Tibial nerve (tissue), 4 donors: ENCODE measurements at regions not wholly inside any gene's neighbourhood (a gene's known extent, or its start where the extent isn't known, plus 50 kb on each side); places are given as distances from the start of the nearest gene placed in this dataset.

Source experiments
- DNase-seq, 2 donors: peaks; one replicate each; pipeline ENCODE4 v3.0.0-alpha.2; 2019; ENCODE audit warnings: low spot score in 2 of 2
- H3K27ac ChIP-seq, 4 donors: fragments of 200-600 bp; sonication (generic) in 3 of 4; one replicate each; pipeline ENCODE4 v1.5.1; 2017 to 2019; ENCODE audit warnings: mild to moderate bottlenecking in 1 of 4
- H3K27me3 ChIP-seq, 2 donors: fragments of 200-600 bp; sonication (generic) in 1 of 2; one replicate each; pipeline versions ENCODE4 v1.5.1 to v1.6.0; 2017 to 2019
- H3K36me3 ChIP-seq, 3 donors: fragments of 200-600 bp; sonication (generic); one replicate each; pipeline ENCODE4 v1.5.1; 2018 to 2019
- H3K4me1 ChIP-seq, 4 donors: fragments of 200-600 bp; sonication (generic) in 3 of 4; one replicate each; pipeline ENCODE4 v1.5.1; 2017 to 2019
- H3K4me3 ChIP-seq, 4 donors: fragments of 200-600 bp; sonication (generic) in 3 of 4; one replicate each; pipeline ENCODE4 v1.5.1; 2017 to 2019; ENCODE audit warnings: mild to moderate bottlenecking in 1 of 4, moderate library complexity in 1 of 4
- H3K9me3 ChIP-seq, 4 donors: fragments of 200-600 bp; sonication (generic) in 3 of 4; one replicate each; pipeline ENCODE4 v1.5.1; 2017 to 2019
- EP300 ChIP-seq, 2 donors: sonication (generic); formaldehyde crosslinking; IDR thresholded peaks; one replicate each; pipeline ENCODE4 v1.6.1; 2017; ENCODE audit warnings: antibody characterized with exemption in 2 of 2, mild to moderate bottlenecking in 1 of 2
- POLR2A ChIP-seq, 2 donors: fragments of 450-650 bp; IDR thresholded peaks; one replicate each; pipeline ENCODE4 v1.6.1; 2017; ENCODE audit warnings: antibody characterized with exemption in 2 of 2, mild to moderate bottlenecking in 2 of 2, moderate library complexity in 2 of 2
- WGBS, 2 donors: methylation state at CpG; one replicate each; pipeline ENCODE4 v1.1.5; 2018; 5-methylcytosine and 5-hydroxymethylcytosine counted together
- TF ChIP-seq, protein P1 (sequence below), 5 experiments: fragments of 200-600 bp in 3 of 5; fragments of 450-650 bp in 2 of 5; sonication (generic) in 3 of 5; IDR thresholded peaks; one replicate each; pipeline ENCODE4 v1.5.1; 2016 to 2019; ENCODE audit warnings: antibody characterized with exemption in 5 of 5, mild to moderate bottlenecking in 3 of 5, moderate library complexity in 2 of 5

DNA sequence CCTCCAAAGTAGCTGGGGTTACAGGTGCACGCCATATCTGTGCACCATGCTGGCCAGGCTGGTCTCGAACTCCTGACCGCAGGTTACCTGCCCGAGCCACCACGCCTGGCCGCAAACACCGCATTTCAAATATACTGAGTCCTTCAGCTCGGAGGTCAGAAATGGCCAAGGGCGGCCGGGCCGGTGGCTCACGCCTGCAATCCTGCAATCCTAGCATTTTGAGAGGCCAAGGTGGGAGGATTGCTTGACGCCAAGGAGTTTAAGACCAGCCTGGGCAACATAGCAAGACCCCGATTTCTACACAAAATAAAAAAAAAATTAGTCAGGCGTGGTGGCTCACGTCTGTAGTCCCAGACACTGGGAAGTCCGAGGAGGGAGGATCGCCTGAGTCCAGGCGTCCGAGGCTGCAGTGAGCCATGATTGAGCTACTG lies 71.9 kb upstream of the PPP2R3B start:
- Histone ChIP-seq H3K9me3 (peaks cover 0 to 6% (median 0%) of the 10 kb centered on the region in 4 donors), H3K4me1 (no peaks in the 10 kb centered on the region), H3K36me3 (no peaks in the 10 kb centered on the region), H3K4me3 (no peak overlapping the region), H3K27me3 (no peaks in the 10 kb centered on the region), H3K27ac (no peak overlapping the region)
- 87 to 91% methylated on average over 20 of the region's 20 CpGs for WGBS, 2 donors
- TF ChIP-seq, protein P1, sequence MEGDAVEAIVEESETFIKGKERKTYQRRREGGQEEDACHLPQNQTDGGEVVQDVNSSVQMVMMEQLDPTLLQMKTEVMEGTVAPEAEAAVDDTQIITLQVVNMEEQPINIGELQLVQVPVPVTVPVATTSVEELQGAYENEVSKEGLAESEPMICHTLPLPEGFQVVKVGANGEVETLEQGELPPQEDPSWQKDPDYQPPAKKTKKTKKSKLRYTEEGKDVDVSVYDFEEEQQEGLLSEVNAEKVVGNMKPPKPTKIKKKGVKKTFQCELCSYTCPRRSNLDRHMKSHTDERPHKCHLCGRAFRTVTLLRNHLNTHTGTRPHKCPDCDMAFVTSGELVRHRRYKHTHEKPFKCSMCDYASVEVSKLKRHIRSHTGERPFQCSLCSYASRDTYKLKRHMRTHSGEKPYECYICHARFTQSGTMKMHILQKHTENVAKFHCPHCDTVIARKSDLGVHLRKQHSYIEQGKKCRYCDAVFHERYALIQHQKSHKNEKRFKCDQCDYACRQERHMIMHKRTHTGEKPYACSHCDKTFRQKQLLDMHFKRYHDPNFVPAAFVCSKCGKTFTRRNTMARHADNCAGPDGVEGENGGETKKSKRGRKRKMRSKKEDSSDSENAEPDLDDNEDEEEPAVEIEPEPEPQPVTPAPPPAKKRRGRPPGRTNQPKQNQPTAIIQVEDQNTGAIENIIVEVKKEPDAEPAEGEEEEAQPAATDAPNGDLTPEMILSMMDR (IDR thresholded peaks at IDR 0.05): no peak
- no peak for TF ChIP-seq EP300 (IDR thresholded peaks at IDR 0.05)
- no peak for TF ChIP-seq POLR2A (IDR thresholded peaks at IDR 0.05)
- DNase-seq: no peak

DNA sequence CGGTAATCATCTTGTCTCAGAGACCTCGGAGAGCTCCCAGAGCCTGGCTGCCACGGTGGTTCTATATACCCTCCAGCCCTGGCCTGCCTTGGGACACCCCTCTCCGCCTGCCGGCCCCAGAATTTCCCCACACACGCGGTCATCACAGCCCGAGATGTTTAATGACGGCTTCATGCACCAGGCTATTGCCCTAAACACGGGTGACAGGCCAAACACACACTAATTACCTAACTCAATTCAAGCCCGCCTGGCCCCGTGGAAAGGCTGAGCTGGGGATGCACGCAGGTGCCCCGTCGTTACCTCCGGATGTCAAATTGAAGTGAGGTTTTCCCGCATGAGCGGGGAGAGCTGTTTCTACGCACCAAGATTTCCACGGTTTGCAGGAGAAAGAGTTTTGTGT lies 72.9 kb upstream of the PPP2R3B start:
- Histone ChIP-seq H3K4me1 (no peaks in the 10 kb centered on the region), H3K36me3 (no peaks in the 10 kb centered on the region), H3K4me3 (no peak overlapping the region), H3K27ac (no peak overlapping the region), H3K9me3 (peaks cover 0 to 3% (median 0%) of the 10 kb centered on the region in 4 donors), H3K27me3 (no peaks in the 10 kb centered on the region)
- 37% methylated on average over 20 of the region's 20 CpGs for WGBS, 2 donors
- TF ChIP-seq EP300 (IDR thresholded peaks at IDR 0.05) (no peak), POLR2A (IDR thresholded peaks at IDR 0.05) (no peak)
- TF ChIP-seq, protein P1 (IDR thresholded peaks at IDR 0.05): no peak
- no peak for DNase-seq

DNA sequence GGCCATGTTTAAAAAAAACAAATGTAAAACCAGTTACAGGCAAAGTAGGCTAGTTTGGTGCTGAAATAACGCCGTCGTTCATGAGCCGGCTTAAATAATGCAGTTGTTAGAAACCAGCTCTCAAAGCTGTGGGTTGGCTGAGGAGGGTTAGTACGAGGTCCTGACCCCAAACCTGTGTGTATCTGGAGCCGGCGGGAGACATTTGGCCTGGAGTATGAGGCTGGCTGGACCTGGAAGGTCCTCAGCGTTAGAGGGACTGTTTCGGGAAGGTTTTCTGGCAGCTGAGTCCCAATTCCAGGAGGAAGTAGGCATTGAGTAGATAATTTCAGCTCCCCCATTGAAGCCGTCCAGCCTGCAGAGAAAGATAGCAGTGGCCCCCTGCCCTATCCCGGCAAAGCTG lies 73.4 kb upstream of the PPP2R3B start:
- no peaks in the 10 kb centered on the region for H3K4me1 ChIP-seq
- no peak overlapping the region for H3K27ac ChIP-seq
- H3K36me3 ChIP-seq: no peaks in the 10 kb centered on the region
- 31 to 33% methylated on average over 11 of the region's 11 CpGs for WGBS, 2 donors
- TF ChIP-seq, protein P1 (IDR thresholded peaks at IDR 0.05): no peak
- TF ChIP-seq EP300 (IDR thresholded peaks at IDR 0.05) (no peak), POLR2A (IDR thresholded peaks at IDR 0.05) (no peak)
- no peaks in the 10 kb centered on the region for H3K9me3 ChIP-seq
- H3K4me3 ChIP-seq: no peak overlapping the region
- no peak for DNase-seq
- no peaks in the 10 kb centered on the region for H3K27me3 ChIP-seq

DNA sequence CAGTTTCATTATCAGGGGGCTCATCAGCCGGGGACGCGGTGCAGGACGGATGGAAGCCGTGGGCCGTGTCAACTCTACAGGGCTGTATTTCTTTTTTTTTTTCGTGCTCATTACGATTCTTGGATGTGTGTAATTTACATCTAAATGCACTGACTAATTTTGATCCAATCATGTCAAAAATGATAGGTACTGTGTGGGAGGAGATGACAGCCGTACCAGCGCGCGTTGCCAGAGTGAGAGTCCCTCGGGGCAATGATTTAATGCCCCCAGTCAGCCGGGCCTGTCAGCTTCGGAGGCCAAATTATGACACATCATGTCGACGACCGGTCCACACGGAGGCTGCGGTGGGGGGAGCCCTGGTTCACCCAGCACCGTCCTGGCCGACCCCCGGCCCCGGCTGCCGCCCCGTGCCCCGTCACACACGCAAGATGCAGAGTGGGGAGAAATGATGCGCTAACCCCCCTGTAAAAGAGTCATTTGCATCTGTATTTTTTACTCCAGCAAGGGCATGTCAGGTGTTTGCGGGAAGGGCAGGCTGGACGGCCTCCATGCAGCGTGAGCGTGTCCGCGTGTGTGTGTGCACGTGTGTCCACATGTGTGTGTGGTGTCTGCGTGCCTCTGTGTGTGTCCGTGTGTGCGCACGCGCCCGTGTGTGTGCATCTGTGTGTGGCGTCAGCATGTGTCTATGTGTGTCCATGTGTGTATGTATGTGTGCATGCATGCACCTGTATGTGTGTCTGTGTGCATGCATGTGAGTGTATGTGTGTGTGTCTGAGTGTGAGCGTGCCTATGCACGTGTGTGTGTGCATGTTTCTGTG lies 74.3 kb upstream of the PPP2R3B start:
- Histone ChIP-seq H3K4me1 (no peaks in the 10 kb centered on the region), H3K27ac (no peak overlapping the region), H3K27me3 (no peaks in the 10 kb centered on the region), H3K4me3 (no peak overlapping the region), H3K36me3 (no peaks in the 10 kb centered on the region), H3K9me3 (peaks cover 0 to 7% (median 0%) of the 10 kb centered on the region in 4 donors)
- 82 to 85% methylated on average over 33 to 45 of the region's 45 CpGs for WGBS, 2 donors
- no peak for TF ChIP-seq POLR2A (IDR thresholded peaks at IDR 0.05)
- DNase-seq: no peak

GRCh38 chrX:462853-463252 lies 76.1 kb upstream of the PPP2R3B start:
- H3K27ac ChIP-seq: no peak overlapping the region
- no peaks in the 10 kb centered on the region for H3K27me3 ChIP-seq
- H3K4me3 ChIP-seq: no peak overlapping the region
- peaks cover 0 to 7% (median 0%) of the 10 kb centered on the region in 4 donors for H3K9me3 ChIP-seq
- no peaks in the 10 kb centered on the region for H3K36me3 ChIP-seq
- TF ChIP-seq, protein P1 (IDR thresholded peaks at IDR 0.05): no peak
- TF ChIP-seq EP300 (IDR thresholded peaks at IDR 0.05) (no peak), POLR2A (IDR thresholded peaks at IDR 0.05) (no peak)
- WGBS, 2 donors: 79 to 86% methylated on average over 20 to 21 of the region's 21 CpGs
- DNase-seq: no peak
- no peaks in the 10 kb centered on the region for H3K4me1 ChIP-seq
